Osteocyte (in vitro differentiated cells): ENCODE measurements at regions not wholly inside any gene's neighbourhood (a gene's known extent, or its start where the extent isn't known, plus 50 kb on each side); places are given as distances from the start of the nearest gene placed in this dataset.

Source experiments
- DNase-seq: peaks from one replicate; pipeline ENCODE4 v3.0.0; 2021; ENCODE audit warnings: mixed read lengths; ENCODE audit not compliant: unreplicated experiment; ENCODE audit errors: extremely low spot score
- H3K27ac Mint-ChIP-seq: one replicate; pipeline ENCODE4 v1.8.0; 2021; ENCODE audit warnings: mild to moderate bottlenecking, mixed read lengths; ENCODE audit not compliant: unreplicated experiment
- H3K27me3 Mint-ChIP-seq: one replicate; pipeline ENCODE4 v1.8.0; 2021; ENCODE audit warnings: mixed read lengths; ENCODE audit not compliant: unreplicated experiment
- H3K36me3 Mint-ChIP-seq: one replicate; pipeline ENCODE4 v1.8.0; 2021; ENCODE audit warnings: mixed read lengths; ENCODE audit not compliant: unreplicated experiment
- H3K4me1 Mint-ChIP-seq: one replicate; pipeline ENCODE4 v1.8.0; 2021; ENCODE audit warnings: mixed read lengths; ENCODE audit not compliant: unreplicated experiment
- H3K4me3 Mint-ChIP-seq: one replicate; pipeline ENCODE4 v1.8.0; 2021; ENCODE audit warnings: mild to moderate bottlenecking, moderate library complexity, mixed read lengths; ENCODE audit not compliant: unreplicated experiment
- H3K9me3 Mint-ChIP-seq: one replicate; pipeline ENCODE4 v1.8.0; 2021; ENCODE audit warnings: mixed read lengths; ENCODE audit not compliant: unreplicated experiment
- TF ChIP-seq, protein P1 (sequence below): fragments of 200-600 bp; sonication (generic); IDR thresholded peaks from 2 replicates; pipeline ENCODE4 v1.5.0; 2021; ENCODE audit warnings: antibody characterized with exemption, mild to moderate bottlenecking, moderate library complexity

- TF ChIP-seq, protein P1, sequence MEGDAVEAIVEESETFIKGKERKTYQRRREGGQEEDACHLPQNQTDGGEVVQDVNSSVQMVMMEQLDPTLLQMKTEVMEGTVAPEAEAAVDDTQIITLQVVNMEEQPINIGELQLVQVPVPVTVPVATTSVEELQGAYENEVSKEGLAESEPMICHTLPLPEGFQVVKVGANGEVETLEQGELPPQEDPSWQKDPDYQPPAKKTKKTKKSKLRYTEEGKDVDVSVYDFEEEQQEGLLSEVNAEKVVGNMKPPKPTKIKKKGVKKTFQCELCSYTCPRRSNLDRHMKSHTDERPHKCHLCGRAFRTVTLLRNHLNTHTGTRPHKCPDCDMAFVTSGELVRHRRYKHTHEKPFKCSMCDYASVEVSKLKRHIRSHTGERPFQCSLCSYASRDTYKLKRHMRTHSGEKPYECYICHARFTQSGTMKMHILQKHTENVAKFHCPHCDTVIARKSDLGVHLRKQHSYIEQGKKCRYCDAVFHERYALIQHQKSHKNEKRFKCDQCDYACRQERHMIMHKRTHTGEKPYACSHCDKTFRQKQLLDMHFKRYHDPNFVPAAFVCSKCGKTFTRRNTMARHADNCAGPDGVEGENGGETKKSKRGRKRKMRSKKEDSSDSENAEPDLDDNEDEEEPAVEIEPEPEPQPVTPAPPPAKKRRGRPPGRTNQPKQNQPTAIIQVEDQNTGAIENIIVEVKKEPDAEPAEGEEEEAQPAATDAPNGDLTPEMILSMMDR, result no peak
- Mint-ChIP-seq H3K4me3 (no peak overlapping the region), H3K27me3 (no peaks in the 10 kb centered on the region), H3K36me3 (no peaks in the 10 kb centered on the region), H3K4me1 (peaks cover 33% of the 10 kb centered on the region), H3K9me3 (no peaks in the 10 kb centered on the region), H3K27ac (no peak overlapping the region)
- DNase-seq, result no peak
Measured at GRCh38 chr16:85541619-85541979, 71.5 kb upstream of the GSE1 start.

GRCh38 chr16:85541980-85542900, 70.9 kb upstream of the GSE1 start:
- Mint-ChIP-seq H3K4me1 (peaks cover 33% of the 10 kb centered on the region), H3K36me3 (no peaks in the 10 kb centered on the region), H3K4me3 (no peak overlapping the region), H3K27me3 (no peaks in the 10 kb centered on the region), H3K9me3 (no peaks in the 10 kb centered on the region), H3K27ac (no peak overlapping the region)
- TF ChIP-seq, protein P1, result no peak
- DNase-seq, result no peak

GRCh38 chr16:85543536-85543935, 69.6 kb upstream of the GSE1 start:
- no peak overlapping the region for H3K4me3 Mint-ChIP-seq
- no peaks in the 10 kb centered on the region for H3K36me3 Mint-ChIP-seq
- DNase-seq, result no peak
- peaks cover 33% of the 10 kb centered on the region for H3K4me1 Mint-ChIP-seq
- no peak overlapping the region for H3K27ac Mint-ChIP-seq
- no peaks in the 10 kb centered on the region for H3K9me3 Mint-ChIP-seq
- TF ChIP-seq, protein P1, result no peak
- no peaks in the 10 kb centered on the region for H3K27me3 Mint-ChIP-seq

GRCh38 chr16:85544016-85544415, 69.1 kb upstream of the GSE1 start:
- H3K27ac Mint-ChIP-seq, result no peak overlapping the region
- no peak overlapping the region for H3K4me3 Mint-ChIP-seq
- H3K27me3 Mint-ChIP-seq, result no peaks in the 10 kb centered on the region
- no peaks in the 10 kb centered on the region for H3K36me3 Mint-ChIP-seq
- DNase-seq, result no peak
- TF ChIP-seq, protein P1, result no peak
- H3K9me3 Mint-ChIP-seq, result no peaks in the 10 kb centered on the region
- peaks cover 33% of the 10 kb centered on the region for H3K4me1 Mint-ChIP-seq

- no peaks in the 10 kb centered on the region for H3K9me3 Mint-ChIP-seq
- H3K4me3 Mint-ChIP-seq, result no peak overlapping the region
- H3K36me3 Mint-ChIP-seq, result no peaks in the 10 kb centered on the region
- H3K27me3 Mint-ChIP-seq, result no peaks in the 10 kb centered on the region
- no peak overlapping the region for H3K27ac Mint-ChIP-seq
- TF ChIP-seq, protein P1, result no peak
- peaks cover 33% of the 10 kb centered on the region for H3K4me1 Mint-ChIP-seq
- no peak for DNase-seq
Measured at GRCh38 chr16:85544668-85545067, 68.5 kb upstream of the GSE1 start.
